ENCODE measurements at regions not wholly inside any gene's neighbourhood (a gene's known extent, or its start where the extent isn't known, plus 50 kb on each side); places are given as distances from the start of the nearest gene placed in this dataset.

- TF ChIP-seq REST (IDR thresholded peaks at IDR 0.05; ENCODE audit: insufficient replicate concordance, low read depth) (no peak), POLR2AphosphoS5 (IDR thresholded peaks at IDR 0.05; ENCODE audit: low read depth) (no peak), SPI1 (IDR thresholded peaks at IDR 0.05; ENCODE audit: borderline replicate concordance, low read depth) (no peak), GABPA (IDR thresholded peaks at IDR 0.05; ENCODE audit: low read depth) (no peak)
- TF ChIP-seq, protein P1, sequence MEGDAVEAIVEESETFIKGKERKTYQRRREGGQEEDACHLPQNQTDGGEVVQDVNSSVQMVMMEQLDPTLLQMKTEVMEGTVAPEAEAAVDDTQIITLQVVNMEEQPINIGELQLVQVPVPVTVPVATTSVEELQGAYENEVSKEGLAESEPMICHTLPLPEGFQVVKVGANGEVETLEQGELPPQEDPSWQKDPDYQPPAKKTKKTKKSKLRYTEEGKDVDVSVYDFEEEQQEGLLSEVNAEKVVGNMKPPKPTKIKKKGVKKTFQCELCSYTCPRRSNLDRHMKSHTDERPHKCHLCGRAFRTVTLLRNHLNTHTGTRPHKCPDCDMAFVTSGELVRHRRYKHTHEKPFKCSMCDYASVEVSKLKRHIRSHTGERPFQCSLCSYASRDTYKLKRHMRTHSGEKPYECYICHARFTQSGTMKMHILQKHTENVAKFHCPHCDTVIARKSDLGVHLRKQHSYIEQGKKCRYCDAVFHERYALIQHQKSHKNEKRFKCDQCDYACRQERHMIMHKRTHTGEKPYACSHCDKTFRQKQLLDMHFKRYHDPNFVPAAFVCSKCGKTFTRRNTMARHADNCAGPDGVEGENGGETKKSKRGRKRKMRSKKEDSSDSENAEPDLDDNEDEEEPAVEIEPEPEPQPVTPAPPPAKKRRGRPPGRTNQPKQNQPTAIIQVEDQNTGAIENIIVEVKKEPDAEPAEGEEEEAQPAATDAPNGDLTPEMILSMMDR (IDR thresholded peaks at IDR 0.05; ENCODE audit: insufficient read depth, low read length), result no peak
- Histone ChIP-seq H3K27me3 (ENCODE audit: insufficient read depth, poor library complexity, severe bottlenecking) (no peaks in the 10 kb centered on the region), H3K4me3 (replicated peaks; ENCODE audit: insufficient read depth, low read length) (no peak overlapping the region), H3K27ac (replicated peaks) (no peak overlapping the region)
- DNase-seq (ENCODE audit: low read depth in 1 of 2, low spot score in 1 of 2), result no peak
Measured at GRCh38 chr15:99895956-99896311, 162.7 kb upstream of the LYSMD4 start.

- DNase-seq (ENCODE audit: low read depth in 1 of 2, low spot score in 1 of 2), result no peak
- TF ChIP-seq GABPA (IDR thresholded peaks at IDR 0.05; ENCODE audit: low read depth) (no peak), POLR2AphosphoS5 (IDR thresholded peaks at IDR 0.05; ENCODE audit: low read depth) (no peak), REST (IDR thresholded peaks at IDR 0.05; ENCODE audit: insufficient replicate concordance, low read depth) (no peak)
- TF ChIP-seq, protein P1 (IDR thresholded peaks at IDR 0.05; ENCODE audit: insufficient read depth, low read length), result no peak
- Histone ChIP-seq H3K27ac (replicated peaks) (no peak overlapping the region), H3K4me3 (replicated peaks; ENCODE audit: insufficient read depth, low read length) (no peak overlapping the region), H3K27me3 (ENCODE audit: insufficient read depth, poor library complexity, severe bottlenecking) (no peaks in the 10 kb centered on the region)
Measured at GRCh38 chr15:99895189-99895955, 162.1 kb upstream of the LYSMD4 start.

DNA sequence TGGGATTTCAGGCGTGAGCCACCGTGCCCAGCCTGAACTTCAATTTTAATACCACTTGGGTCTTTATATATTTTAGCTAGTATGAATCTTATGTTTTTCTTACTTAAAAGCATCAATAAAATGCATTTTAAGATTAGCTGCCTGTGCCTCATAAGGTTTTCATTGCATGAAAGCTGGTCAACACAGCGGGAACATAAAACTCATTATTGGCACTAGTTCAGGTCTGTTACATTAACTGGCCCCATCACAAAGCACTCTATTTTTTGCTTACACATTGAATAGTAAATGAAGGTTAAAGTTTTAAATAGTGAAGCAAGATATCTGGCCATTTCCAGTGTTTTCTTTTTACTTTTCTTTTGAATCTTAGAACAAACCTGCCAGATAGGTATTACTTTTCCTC, 145.6 kb upstream of the LYSMD4 start:
- TF ChIP-seq GABPA (IDR thresholded peaks at IDR 0.05; ENCODE audit: low read depth) (no peak), POLR2AphosphoS5 (IDR thresholded peaks at IDR 0.05; ENCODE audit: low read depth) (no peak), REST (IDR thresholded peaks at IDR 0.05; ENCODE audit: insufficient replicate concordance, low read depth) (no peak), SPI1 (IDR thresholded peaks at IDR 0.05; ENCODE audit: borderline replicate concordance, low read depth) (no peak)
- TF ChIP-seq, protein P1 (IDR thresholded peaks at IDR 0.05; ENCODE audit: insufficient read depth, low read length), result no peak
- Histone ChIP-seq H3K27me3 (ENCODE audit: insufficient read depth, poor library complexity, severe bottlenecking) (no peaks in the 10 kb centered on the region), H3K27ac (replicated peaks) (no peak overlapping the region), H3K4me3 (replicated peaks; ENCODE audit: insufficient read depth, low read length) (no peak overlapping the region)
- no peak for DNase-seq (ENCODE audit: low read depth in 1 of 2, low spot score in 1 of 2)

Data from HL-60 (cell line).